ENCODE measurements at regions not wholly inside any gene's neighbourhood (a gene's known extent, or its start where the extent isn't known, plus 50 kb on each side); places are given as distances from the start of the nearest gene placed in this dataset.

GRCh38 chr5:174310706-174311105, 265.2 kb downstream of the NSG2 start:
- TF ChIP-seq CTCF (conservative IDR thresholded peaks at IDR 0.05 in 1 of 2, IDR thresholded peaks at IDR 0.05 in 1 of 2; ENCODE audit: low read depth in 1 of 2, low read length in 2 of 2) (no peak), EZH2 (IDR thresholded peaks at IDR 0.05; ENCODE audit: low read length, missing control alignments) (no peak)
